DND-41 (cell line): ENCODE measurements at regions not wholly inside any gene's neighbourhood (a gene's known extent, or its start where the extent isn't known, plus 50 kb on each side); places are given as distances from the start of the nearest gene placed in this dataset.

Experiments
- ATAC-seq: fragments of 200-7000 bp; cut with Tn5 transposase; 3 replicates; pipeline ENCODE4 v1.9.1; 2021; ENCODE audit warnings: low read depth; ENCODE audit not compliant: insufficient read depth
- DNase-seq: peaks from one replicate; pipeline ENCODE4 v3.0.0-alpha.2; 2020
- H2AFZ ChIP-seq: 2 replicates; pipeline ENCODE4 v1.6.0; 2012; ENCODE audit warnings: low read depth, low read length
- H3K27ac ChIP-seq: 2 replicates; pipeline ENCODE4 v1.5.1; 2012; ENCODE audit warnings: low read length, inconsistent platforms
- H3K27me3 ChIP-seq: fragments of 200-600 bp; sonication (generic); 2 replicates; pipeline ENCODE4 v1.6.0; 2012; ENCODE audit warnings: low read length, mild to moderate bottlenecking, inconsistent platforms; ENCODE audit not compliant: insufficient read depth, poor library complexity
- H3K36me3 ChIP-seq: 2 replicates; pipeline ENCODE4 v1.5.1; 2012; ENCODE audit warnings: low read length, inconsistent platforms; ENCODE audit not compliant: insufficient read depth
- H3K4me1 ChIP-seq: 2 replicates; pipeline ENCODE4 v1.5.1; 2012; ENCODE audit warnings: mild to moderate bottlenecking, low read length; ENCODE audit not compliant: insufficient read depth
- H3K4me2 ChIP-seq: 2 replicates; pipeline ENCODE4 v1.6.0; 2012; ENCODE audit warnings: mild to moderate bottlenecking, moderate library complexity, low read length, inconsistent platforms; ENCODE audit not compliant: insufficient read depth
- H3K4me3 ChIP-seq, 2 experiments: fragments of 200-600 bp in 1 of 2; shearing (Covaris generic) in 1 of 2; 2 replicates each; pipeline ENCODE4 v1.5.1; 2012 to 2016; ENCODE audit warnings: inconsistent platforms in 2 of 2, low read length in 2 of 2, mild to moderate bottlenecking in 2 of 2, low read depth in 1 of 2, moderate library complexity in 1 of 2
- H3K79me2 ChIP-seq: 2 replicates; pipeline ENCODE4 v1.6.0; 2012; ENCODE audit warnings: low read length, inconsistent platforms; ENCODE audit not compliant: insufficient read depth
- H3K9ac ChIP-seq: 2 replicates; pipeline ENCODE4 v1.6.0; 2012; ENCODE audit warnings: low read depth, mild to moderate bottlenecking, inconsistent platforms, low read length, moderate library complexity
- H3K9me3 ChIP-seq: 2 replicates; pipeline ENCODE4 v1.5.1; 2012; ENCODE audit warnings: low read length, moderate library complexity, mild to moderate bottlenecking, inconsistent platforms; ENCODE audit not compliant: insufficient read depth, severe bottlenecking
- H4K20me1 ChIP-seq: 2 replicates; pipeline ENCODE4 v1.6.0; 2012; ENCODE audit warnings: low read length; ENCODE audit not compliant: insufficient read depth
- EZH2 ChIP-seq: IDR thresholded peaks from 3 replicates; pipeline ENCODE4 v1.6.1; 2012; ENCODE audit warnings: borderline replicate concordance, low read depth, mild to moderate bottlenecking, moderate library complexity, low read length, inconsistent platforms; ENCODE audit not compliant: severe bottlenecking
- TF ChIP-seq, protein P1 (sequence below): IDR thresholded peaks from 2 replicates; pipeline ENCODE4 v1.5.1; 2012; ENCODE audit warnings: borderline replicate concordance, low read length, moderate library complexity, mild to moderate bottlenecking; ENCODE audit not compliant: poor library complexity, severe bottlenecking; ENCODE audit errors: extremely low read depth

GRCh38 chr9:90070056-90070455 is 465.2 kb downstream of the GADD45G start:
- no peaks in the 10 kb centered on the region for H3K4me1 ChIP-seq
- H4K20me1 ChIP-seq = no peaks in the 10 kb centered on the region
- no peaks in the 10 kb centered on the region for H3K36me3 ChIP-seq
- no peak overlapping the region for H3K9ac ChIP-seq
- H3K27me3 ChIP-seq = peaks cover 25% of the 10 kb centered on the region
- H3K9me3 ChIP-seq = no peaks in the 10 kb centered on the region
- no peaks in the 10 kb centered on the region for H3K79me2 ChIP-seq
- no peak overlapping the region for H3K4me3 ChIP-seq
- no peak overlapping the region for H3K27ac ChIP-seq
- H3K4me2 ChIP-seq = no peak overlapping the region
- H2AFZ ChIP-seq = no peak overlapping the region
- no peak for TF ChIP-seq EZH2
- TF ChIP-seq, protein P1, sequence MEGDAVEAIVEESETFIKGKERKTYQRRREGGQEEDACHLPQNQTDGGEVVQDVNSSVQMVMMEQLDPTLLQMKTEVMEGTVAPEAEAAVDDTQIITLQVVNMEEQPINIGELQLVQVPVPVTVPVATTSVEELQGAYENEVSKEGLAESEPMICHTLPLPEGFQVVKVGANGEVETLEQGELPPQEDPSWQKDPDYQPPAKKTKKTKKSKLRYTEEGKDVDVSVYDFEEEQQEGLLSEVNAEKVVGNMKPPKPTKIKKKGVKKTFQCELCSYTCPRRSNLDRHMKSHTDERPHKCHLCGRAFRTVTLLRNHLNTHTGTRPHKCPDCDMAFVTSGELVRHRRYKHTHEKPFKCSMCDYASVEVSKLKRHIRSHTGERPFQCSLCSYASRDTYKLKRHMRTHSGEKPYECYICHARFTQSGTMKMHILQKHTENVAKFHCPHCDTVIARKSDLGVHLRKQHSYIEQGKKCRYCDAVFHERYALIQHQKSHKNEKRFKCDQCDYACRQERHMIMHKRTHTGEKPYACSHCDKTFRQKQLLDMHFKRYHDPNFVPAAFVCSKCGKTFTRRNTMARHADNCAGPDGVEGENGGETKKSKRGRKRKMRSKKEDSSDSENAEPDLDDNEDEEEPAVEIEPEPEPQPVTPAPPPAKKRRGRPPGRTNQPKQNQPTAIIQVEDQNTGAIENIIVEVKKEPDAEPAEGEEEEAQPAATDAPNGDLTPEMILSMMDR = no peak
- no peak for ATAC-seq
- no peak for DNase-seq

DNA sequence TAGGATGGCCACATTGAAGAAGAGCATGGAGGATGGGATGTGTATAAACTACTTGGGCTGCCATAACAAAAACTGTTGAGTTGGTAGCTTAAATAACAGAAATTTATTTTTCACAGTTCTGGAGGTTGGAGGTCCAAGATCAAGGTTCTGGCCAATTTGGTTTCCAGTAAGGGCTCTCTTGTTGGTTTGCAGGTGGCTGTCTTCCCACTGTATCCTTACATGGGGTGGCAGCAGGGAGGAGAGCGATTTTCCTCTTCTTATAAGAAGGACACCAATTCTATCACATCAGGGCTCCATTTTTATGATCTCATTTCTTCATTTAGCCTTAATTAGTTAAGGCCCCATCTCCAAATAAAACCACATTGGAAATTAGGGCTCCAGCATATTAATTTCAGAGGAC is 465.7 kb downstream of the GADD45G start:
- Histone ChIP-seq H3K9me3 (no peaks in the 10 kb centered on the region), H3K36me3 (no peaks in the 10 kb centered on the region), H3K4me3 (no peak overlapping the region), H3K9ac (no peak overlapping the region), H3K27ac (no peak overlapping the region), H3K4me1 (no peaks in the 10 kb centered on the region), H3K27me3 (peaks cover 25% of the 10 kb centered on the region), H3K79me2 (no peaks in the 10 kb centered on the region), H3K4me2 (no peak overlapping the region), H4K20me1 (no peaks in the 10 kb centered on the region), H2AFZ (no peak overlapping the region)
- ATAC-seq (no peak), DNase-seq (no peak)
- TF ChIP-seq EZH2 = no peak
- TF ChIP-seq, protein P1 = no peak

- DNase-seq (no peak), ATAC-seq (no peak)
- Histone ChIP-seq H3K4me2 (no peak overlapping the region), H4K20me1 (no peaks in the 10 kb centered on the region), H3K27me3 (peaks cover 25% of the 10 kb centered on the region), H2AFZ (no peak overlapping the region), H3K79me2 (no peaks in the 10 kb centered on the region), H3K27ac (no peak overlapping the region), H3K4me1 (no peaks in the 10 kb centered on the region), H3K4me3 (no peak overlapping the region), H3K9ac (no peak overlapping the region), H3K36me3 (no peaks in the 10 kb centered on the region), H3K9me3 (no peaks in the 10 kb centered on the region)
- TF ChIP-seq EZH2 = no peak
- TF ChIP-seq, protein P1 = no peak
Observed at GRCh38 chr9:90070931-90071660, 466.3 kb downstream of the GADD45G start.
